ENCODE measurements at regions not wholly inside any gene's neighbourhood (a gene's known extent, or its start where the extent isn't known, plus 50 kb on each side); places are given as distances from the start of the nearest gene placed in this dataset.

DNA sequence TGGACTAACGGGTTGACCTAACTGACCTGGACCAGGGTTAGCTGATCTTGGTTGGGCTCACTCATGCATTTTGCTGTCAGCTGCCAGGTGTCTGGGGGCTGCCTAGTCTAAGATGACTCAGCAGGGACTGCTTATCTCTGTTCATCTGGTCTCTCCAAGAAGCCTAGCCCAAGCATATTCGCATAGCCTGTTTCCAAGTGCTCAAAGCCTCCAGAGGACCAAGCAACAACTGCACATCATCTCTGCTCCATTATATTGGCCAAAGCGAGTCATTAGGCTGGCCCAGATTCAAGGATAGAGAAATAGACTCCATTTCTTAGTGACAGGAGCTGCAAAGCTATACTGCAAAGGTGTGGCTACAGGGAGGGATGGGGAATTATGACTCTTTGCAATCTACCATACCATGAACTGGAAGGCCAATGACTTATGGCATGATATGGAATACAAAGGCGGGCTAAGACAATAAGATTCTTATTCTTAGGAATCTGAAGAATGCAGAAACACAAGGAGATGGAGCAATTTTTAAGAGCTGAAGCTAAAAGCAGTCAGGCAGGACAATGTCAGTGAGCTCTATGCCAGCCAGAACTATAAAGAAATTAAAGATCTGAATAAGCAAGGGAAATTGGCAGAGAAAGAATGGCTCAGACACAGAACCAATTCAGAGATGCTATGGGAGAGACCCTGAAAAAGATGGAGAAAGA lies 194.6 kb upstream of the FSCB start:
- no peak for DNase-seq

DNA sequence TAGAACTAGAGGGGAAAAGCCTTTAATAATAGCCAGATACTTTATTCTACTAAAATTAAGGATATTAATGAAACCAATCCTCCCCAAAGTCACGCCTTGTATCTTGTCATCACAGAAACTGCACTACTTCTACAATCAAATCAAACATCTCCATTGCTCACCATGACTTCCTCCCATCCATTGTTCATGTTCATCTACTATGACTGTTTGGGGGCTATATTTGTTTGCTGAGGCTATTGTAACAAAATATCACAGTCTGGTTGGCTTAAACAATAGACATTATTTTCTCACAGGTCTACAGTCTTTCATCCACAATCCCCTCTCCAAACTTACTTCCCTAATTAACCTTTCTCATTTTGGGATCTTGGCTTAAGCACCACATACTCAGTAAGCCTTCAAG lies 193.6 kb upstream of the FSCB start:
- DNase-seq = no peak

DNA sequence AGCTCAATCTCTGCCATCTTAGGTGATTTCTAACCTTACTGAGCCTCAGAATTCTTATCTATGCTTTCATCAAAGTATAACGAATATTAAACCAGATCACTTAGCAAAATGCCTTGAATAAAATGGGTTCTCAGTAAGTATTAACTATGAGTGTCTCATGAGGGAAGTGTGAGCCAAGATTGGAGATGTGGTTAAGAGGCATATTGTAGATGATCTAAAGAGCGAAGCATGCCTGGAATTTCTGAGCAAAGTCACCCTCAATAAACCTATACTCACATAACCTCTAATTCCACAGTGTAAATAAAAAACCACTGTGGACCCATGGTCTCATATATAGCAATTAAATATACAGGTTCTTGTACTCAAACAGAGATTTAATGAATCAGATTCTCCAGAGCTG lies 193.1 kb upstream of the FSCB start:
- DNase-seq = no peak

DNA sequence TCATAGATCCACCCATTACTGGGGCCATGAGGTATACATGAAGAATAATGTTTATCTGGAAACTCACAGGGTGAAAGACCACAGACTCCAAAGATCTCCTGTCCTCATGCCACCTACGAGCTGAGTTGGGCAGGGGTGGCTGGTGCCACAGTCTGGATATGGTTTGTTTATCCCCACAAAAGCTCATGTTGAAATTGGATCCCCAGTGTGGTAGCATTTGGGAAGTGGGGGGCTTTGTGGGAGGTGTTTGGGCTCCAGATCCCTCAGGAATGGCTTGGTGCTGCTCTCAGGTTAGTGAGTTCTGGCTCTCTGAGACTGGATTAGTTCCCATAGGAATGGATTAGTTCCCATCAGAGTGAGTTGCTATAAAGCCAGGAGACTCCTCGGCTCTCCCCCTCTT lies 192.3 kb upstream of the FSCB start:
- no peak for DNase-seq

DNA sequence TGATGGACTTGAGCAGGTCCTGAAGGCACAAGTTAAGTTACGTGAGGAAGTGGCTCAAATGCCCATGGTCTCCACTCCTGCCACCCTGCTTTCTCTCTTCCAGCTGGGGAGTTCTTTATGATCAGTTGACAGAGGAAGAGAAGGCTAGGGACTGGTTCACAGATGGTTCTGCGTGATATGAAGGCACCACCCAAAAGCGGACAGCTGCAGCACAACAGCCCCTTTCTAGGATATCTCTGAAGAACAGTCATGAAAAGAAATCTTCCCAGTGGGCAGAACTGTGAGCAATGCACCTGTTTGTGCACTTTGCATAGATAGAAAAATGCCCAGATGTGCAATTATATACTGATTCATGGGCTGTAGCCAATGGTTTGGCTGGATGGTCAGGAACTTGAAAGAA lies 162.4 kb upstream of the FSCB start:
- no peak for DNase-seq

DNA sequence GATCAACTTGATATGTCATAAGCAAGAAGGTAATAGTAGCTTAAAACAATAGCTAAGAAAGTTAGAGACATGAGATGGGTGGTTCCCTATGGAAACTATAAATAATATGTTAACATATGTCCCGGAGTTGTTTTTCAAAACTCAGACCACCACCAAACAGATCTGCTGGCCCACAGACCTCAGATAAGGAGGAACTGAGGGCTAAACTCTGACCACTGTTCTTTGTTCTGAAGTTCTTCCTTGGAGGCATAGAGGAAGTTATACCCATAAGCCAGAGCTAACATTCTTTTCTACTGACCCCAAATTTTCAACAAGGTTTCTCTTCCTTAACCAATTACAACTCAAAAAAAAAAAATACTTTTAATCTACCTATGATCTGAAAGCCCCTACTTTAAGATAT lies 156.1 kb upstream of the FSCB start:
- DNase-seq = no peak

DNA sequence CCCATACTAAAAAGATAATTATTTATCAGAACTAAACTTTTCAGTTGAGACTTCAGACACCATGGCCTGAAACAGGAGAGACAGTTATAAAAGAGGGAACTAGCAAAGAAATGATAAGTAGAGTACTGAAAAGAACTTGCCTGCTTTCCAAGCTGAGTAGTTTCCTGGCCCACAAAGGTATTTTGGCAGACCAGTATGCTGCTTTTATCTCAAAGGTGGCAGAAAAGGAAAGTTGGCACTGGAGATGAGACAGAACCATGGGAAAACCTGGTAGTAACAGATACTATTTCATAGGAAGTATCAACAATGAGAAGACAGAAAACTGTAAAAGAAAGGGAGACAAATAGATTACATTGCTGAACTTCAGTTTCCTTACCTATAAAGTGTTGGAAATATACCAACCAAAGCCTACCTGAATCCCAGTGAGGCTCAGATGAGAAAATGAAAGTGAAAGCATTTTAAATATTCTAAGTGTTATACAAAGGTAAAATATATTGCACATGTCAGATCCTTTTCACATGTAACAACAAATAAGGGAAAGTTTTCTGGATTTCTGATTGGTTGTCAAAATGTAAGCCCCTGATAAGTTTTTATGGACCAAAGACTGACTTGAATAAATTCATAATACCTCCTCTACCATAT lies 155.3 kb upstream of the FSCB start:
- DNase-seq = no peak

DNA sequence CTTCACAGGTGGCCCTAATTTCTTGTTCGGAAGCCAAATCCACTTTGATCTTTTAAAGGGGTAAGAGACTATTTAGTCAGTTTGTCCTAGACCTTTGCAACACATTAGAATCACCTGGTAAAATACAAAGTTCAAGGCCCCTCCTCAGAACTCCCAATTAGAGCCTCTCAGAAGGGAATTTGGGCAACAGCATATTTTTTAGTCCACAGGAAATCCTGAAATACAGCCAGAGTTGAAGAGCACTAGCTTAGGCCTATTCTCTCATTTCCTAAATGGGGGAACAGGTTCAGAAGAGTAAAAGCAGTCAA lies 151.3 kb upstream of the FSCB start:
- DNase-seq = no peak

DNA sequence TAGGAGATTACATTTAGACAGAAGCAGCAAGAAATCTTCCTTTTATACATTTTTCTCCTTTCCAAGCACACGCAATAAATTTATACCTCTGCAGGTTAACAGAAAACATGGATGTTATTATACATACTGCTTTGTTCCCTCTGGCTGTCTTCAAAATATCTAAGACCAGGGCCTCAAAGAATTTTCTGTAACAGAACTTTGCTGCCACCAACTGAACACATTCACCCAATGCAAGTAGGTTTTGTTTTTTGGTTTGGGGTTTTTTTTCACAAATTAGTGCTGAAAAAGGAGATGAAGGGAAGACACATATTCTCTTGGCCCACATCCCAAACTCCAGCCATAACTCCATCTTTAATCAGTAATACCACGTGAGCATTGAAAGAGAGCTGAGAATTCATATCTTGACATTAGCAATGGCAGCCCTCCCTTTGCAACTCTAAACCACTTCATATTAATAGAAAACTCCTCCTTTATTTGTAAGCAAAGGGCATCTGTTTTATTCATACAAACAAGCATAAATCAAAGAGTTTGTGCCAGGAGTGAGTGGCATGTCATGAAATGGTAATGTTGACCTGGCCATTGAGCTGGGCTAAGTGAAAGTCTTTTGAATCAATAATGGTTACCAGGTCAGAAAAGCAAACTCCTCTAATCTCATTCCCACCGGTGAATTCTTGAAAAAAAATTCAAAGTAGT lies 150.8 kb upstream of the FSCB start:
- DNase-seq = no peak

DNA sequence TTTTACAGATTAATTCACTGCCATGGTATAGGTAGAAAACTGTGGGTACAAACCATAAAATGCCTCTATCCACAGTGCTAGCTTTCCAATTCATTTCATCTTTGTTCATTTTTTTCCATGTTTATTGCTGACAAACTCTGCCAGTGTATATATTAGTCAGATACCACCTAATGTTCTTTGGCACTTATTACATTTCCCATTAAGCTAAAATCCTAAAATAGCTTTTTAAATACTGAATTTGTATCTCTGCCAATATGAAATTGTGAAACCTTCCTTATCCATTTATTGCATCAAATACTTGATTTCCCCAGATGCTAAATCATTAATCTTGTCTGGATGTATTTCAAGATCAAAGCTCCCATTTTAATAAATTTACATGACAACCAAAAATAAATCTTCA lies 150.1 kb upstream of the FSCB start:
- no peak for DNase-seq

DNA sequence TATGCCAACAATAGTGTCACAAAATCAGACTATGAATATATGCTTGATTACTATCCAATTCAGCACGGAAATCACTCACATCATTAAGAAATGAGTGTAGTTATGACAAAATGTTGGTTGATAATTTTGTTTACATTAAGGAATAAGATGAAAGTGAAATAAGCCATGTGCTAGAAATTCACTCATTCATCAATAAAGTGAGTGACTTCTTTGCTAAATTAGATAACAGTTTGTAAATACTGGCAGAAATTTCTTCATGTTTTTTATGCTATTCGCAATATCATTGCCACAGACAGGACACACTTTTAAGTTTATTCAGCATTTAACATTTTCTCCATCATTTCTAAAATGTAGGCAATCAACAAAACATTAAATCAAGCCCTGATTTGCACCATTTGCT lies 147.5 kb upstream of the FSCB start:
- DNase-seq = no peak

DNA sequence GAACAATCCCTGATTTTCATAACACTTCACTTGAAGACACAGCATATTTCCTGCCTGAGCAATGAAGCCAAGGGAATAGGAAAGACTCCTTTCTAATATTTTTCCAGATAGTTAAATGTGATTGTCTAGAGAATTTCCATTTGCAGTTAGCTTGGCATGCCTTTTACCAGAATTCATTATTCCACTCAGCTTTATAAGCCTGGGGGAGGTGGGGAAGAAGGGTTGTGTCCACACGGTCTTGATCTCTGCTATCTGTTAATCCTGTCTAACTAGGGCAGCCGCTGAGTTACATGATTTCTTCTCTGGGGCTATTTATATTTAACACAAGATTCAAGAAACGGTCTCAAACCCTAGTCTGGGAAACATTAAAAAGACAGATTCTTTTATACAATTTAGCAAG lies 146.6 kb upstream of the FSCB start:
- no peak for DNase-seq

DNA sequence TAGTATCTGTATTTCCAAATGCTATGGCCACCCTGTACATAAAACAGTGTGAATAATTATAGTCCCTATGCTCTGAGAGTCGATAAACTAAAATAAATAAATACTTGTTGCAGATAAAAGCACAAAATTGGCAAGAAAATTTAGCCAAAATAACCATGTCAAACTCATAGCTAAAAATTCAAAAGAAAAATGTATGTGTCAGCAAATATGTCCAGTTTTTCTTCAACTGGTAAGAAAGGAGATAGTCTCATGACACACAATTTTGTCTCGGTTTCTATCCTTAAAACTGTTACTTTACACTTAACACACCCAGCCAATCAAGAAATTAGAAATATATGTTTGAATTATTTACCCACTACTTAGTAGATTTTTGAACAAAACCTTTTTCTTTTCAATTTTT lies 145.6 kb upstream of the FSCB start:
- no peak for DNase-seq

DNA sequence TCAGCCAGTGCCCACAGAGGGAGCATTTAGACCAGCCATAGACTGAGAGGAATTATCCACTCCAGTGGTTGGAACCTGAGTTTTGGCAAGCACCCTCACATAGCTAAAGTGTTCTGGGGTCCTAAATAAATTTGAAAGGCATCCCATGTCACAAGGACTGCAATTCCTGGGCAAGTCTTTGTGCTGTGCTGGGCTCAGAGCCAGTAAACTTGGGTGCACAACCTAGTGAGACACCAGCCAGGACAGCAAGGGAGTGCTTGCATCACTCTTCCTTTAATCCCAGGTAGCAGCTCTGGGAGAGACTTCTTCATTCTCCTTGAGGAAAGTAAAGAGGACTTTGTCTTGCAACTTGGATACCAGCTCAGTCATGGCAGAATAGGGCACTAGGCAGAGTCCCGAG lies 142.0 kb upstream of the FSCB start:
- no peak for DNase-seq

DNA sequence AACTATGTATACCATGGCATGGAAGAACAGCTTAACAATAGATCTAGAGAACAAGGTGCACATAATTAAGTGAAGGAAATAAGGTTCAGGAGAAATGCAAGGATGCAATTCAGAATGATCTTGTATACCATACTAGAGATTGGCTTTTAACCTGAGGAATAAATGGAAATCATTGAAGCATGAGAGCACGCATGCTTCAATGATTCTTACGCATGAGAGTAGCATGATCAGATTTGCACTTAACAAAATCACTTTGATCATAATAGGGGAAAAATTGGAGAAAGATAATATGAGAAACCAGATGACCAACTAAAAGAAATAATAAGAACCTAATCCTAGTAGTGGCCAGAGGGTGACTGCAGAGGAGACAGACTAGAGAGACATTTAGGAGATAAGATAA lies 133.3 kb upstream of the FSCB start:
- DNase-seq = no peak

DNA sequence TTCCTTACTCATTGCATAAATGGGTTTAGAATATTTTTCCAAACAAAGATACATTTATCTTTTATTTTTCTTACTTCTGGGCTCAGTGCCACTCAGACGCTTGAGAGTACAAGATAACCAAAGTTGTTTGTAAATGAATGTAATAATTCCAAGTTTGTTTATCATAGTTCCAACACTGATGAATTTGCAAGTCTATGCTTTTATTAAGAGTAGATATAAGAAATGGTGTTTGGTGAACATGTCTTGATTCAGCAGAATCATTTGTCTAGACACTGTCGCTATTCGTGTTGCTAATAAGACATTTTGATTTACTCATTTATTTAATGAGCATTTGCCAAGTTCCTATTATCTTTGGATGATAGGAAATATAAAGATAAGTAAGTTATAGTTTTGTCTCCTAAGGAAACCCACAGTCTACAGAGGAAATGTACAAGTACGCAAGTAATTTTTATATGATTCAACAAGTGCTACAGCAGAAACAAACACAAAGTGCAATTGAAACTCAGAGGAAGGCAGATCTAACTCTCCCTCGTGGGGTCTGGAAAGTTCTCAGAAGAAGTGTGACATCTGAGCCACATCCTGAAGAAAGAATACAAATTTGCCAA lies 132.8 kb upstream of the FSCB start:
- no peak for DNase-seq

DNA sequence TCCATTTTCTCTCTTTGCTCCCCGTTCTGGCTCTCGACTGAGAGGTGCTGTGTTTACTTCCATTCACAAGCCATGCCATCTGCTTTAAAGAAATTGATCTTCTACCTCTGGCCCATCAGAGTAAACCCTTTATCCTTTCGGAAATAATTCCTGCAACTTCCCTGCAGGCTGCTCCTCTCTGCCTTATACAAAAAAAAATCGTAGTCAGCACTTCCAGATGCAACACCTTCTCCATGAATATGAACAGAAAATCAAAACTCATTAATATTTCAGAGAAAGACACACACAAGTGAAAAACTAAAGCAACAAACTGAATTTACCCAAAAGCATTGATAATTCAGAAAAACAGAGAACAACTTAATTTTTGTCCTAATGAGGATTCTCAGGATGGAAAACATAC lies 127.6 kb upstream of the FSCB start:
- no peak for DNase-seq

DNA sequence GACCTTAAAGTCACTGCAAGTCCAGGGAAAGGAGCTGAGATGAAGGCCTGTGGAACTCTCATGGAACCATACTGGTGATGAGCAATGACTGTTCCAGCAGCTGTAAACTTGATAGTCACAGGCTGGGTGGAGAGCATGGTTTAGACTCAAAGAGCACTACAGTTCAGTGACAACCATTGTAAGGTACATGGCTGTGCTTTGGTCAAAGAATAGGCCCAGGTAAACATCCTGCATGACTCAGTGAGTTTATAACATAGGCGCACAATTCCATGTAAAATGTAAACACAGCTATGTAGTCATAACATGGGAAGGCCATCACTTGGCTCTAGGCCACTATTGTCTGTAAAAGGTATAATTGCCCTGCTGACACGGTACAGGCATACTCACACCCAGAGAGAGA lies 119.3 kb upstream of the FSCB start:
- no peak for DNase-seq

DNA sequence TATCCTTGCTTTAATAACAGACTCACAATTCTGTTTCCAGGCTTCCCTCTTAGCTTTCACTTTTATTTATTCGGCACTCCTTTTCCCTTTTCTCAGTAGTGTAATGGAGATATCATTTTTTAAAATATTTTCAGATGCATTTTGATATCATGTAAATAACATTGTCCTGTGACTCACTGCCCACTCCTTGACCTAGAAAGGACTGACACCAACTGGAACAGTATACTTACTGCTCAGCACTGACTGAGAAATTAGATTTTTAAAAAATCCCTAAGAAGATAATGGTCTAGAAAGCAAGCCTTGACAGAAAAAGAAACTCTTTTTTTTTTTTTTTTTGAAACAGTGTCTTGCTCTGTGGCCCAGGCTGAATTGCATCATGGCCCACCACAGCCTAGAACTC lies 118.0 kb upstream of the FSCB start:
- no peak for DNase-seq

DNA sequence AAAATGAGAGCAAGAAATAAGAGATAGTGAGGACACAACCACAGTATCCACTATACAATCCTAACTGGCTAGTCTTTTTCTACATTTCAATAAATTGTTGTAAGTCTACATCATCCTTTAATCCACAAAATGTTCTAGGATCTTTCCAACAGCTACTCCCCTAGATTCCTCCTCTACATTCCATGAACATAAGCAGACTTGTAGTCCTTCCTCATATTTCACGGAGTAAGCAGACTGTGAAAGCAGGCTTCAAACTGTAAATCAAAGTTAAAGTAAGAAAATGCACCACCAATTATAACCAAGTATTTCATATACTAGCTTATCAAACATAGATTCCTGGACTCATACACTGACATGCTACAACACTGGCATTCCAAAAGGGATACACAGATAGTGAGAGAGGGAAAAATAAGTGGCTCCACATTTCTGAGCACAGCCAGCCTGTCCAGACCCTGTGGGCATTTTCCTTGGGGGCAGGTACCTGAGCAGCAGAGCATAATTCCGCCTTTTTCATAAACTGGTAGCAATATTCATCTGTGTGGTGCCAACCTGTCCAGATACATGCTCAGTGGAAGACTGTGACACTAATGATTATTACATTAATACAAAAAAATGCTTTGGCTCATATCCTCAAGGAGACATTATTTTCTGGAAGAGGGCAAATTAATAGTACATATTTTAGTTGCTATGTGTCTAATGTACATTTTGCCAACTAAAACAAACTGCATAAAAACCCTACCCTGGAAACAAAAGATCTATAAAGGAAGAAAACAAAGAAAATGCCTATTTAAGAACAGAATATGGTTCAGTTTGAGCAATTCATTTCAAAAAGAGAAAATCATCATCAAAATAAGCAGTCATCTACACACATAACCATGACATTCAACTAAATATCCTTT lies 113.3 kb upstream of the FSCB start:
- no peak for DNase-seq

DNA sequence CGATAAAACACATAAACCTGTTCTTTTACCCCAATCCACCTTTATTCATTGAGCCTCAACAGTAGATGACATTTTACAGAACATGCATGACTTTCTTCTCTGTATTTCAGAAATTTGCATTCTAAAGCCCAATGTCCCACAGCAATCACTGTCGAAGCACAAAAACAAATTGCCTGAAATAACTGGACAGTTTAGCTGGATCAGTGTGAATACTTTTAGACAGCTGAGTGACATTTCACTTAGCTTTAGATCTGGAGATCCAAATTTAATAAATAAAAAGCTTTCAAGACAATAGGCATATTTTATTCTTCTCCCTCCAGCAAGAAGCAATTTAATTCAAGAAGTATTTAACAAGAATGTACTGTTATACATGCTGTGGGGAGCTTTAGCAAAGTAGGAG lies 109.1 kb upstream of the FSCB start:
- no peak for DNase-seq

DNA sequence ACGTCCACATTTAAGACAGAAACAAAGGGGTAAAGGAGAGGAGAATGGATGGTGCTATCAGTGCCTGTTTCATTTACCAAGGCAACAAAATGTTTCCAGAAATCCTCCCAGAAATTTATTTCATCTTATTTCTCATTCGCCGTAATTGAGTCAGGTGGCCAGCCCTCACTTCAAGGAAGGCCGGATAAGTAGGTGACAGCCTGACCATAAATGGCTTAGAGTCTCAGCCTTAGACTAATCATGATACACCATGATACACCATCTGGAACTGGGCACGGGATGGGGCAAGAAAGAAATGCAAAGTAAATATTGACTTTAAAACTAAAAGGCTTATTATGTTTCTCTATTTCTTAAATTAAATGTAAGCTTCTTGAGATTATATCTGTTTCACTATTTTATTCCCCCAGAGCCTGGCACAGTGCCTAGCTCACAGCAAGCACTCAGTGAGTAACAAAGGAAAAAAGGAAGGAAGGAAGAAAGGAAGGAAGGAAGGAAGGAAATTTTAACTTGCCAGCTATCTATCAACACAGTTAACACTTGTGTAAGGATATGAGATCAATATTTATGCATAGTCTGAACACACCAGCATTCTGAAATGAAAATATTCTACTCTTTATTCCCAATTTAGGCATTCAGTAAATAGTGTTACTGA lies 106.1 kb upstream of the FSCB start:
- no peak for DNase-seq

DNA sequence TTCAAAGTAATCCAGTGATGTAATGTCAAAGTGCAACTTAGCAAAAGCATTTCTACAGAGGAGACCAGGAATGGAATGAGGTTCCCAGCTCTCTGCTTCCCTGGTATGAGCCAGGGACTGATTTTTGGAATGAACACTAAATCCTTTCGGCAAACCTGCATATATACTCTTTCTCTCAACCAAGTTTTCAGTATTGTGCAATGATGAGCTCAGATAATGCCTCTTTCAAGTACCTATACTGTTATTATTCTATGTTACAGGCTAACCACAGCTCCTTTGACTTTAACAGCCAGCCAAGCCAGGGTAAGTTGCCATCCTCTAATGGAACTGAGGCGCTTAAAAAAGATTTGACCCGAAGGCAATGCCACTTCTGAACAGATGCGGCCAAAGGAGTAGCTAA lies 104.9 kb upstream of the FSCB start:
- DNase-seq = peak in 1 of 2 experiments; percentile 37

Data from NCI-H187 (cell line).